UCSD-AML1 (cell line): ENCODE measurements at regions not wholly inside any gene's neighbourhood (a gene's known extent, or its start where the extent isn't known, plus 50 kb on each side); places are given as distances from the start of the nearest gene placed in this dataset.
"Not testable (repeated sequence)": the region's sequence is repeated elsewhere in the genome, so short reads cannot be mapped to it uniquely, and the experiment has no call there.

Experiments used
- DNase-seq: peaks from one replicate; lab custom pipeline; 2025; ENCODE audit not compliant: unreplicated experiment; lab: John Stamatoyannopoulos, UW

DNA sequence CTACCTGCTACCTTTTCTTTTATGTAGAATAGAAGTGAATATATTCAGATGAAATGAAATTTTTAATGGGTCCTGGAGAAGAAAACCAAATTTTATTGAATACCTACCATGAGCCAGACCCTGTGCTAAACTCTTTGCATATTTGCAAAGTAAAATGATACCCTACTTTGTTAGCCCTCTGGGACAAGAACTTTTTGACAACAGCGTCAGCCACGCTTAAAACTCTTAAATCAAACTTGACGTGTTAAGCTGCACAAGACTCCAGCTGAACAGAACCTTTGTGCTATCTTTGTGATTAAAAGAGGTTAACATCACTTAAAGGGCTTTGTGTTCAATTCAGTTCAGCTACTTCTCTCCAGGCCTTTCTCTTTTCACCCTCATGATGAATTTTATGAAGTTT lies 316.5 kb downstream of the MEX3B start:
- DNase-seq: no peak

DNA sequence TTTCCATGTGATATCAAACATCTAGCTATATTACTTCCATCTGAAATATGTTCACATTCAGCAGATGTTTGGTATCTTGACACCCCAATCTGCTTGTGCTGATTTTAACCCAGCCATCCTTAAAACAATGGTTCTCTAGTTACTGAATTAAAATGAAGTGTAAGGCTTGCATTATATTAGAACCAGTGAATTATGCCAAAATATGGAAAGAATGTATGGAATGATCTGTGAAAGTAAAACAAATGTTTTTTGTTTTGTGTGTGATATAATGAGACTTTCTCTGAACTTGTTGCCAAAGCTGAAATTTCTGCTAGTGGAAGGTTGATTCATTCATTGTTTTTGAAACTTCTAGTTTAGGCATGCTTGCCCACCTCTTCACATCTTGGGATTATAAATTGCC lies 317.1 kb downstream of the MEX3B start:
- no peak for DNase-seq

DNA sequence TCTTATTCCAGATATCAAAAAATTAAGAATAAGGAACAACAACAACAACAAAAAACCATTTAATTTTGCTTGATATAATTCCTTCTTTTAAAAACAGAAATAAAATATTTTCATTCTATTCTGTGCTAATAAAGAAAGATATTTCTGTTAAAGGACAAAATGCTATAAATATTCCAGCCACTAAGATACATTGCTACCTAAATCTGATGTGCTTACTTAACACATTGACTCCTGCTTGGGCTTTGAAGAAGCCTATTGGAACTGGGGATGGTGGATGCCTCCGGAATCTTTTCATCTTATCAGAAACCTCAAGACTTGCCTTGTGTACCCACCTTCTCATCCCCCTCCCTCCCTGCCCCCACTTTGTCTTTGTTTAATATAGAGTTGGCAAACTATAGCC lies 320.2 kb downstream of the MEX3B start:
- no peak for DNase-seq

DNA sequence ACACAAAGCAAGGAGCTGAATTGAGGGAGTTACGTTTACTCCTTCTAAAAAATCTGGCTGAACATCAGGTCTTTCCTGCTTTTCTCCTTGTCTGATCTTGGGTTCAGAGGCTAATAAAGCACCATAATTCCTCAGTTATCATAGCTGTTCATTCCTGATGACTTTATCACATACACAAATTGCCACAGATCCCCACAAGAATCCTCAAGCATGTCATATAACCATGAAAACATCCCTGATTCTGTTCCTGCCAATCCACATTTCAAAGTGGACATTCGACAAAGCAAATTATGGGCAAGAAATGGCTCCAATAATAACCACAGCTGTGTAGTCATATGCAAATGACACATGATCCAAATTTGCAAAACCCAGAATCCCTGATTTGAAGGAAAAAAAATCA lies 321.3 kb downstream of the MEX3B start:
- DNase-seq: no peak

DNA sequence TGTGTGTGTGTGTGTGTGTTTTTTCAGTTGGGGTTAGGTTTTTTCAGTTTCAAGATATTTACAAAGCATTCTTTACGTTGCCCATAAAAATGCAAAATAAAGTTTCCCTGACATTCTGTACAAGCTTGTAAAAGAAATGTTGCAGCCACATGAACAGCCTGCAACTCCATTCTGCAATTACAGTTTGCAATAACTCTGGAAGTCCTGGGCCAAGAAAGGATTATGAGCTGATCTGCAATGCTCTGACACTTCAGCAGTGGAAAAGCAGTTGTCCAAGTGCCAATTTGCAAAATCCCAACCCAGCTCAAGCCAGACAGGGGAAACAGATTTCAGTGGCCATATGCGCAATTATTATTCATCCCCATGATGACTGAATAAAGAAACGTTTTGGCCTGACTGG lies 322.1 kb downstream of the MEX3B start:
- DNase-seq: no peak

DNA sequence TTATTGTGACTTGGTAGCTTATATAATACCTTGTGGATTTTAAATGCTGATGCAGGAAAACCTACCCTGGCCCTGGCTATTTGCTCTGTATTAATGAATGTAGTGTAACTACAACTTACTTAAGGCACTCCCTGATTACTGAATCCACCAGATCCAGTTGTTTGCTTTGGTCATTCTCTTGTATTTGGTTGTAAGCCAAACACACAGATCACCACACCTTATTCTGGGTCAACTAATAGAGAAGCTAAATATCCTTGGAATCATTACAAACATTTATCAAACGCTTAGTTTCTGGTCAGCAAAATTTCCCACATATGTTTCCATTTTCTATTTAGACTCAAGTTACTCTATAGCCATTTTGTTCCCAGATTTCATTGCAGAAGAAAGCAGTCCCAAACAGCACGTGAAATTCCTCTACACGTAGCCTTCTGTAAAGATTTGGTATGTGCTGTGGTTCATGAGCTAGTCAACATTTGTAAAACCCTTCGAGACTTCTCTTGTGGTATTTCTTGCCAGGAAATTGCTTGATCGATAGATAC lies 322.6 kb downstream of the MEX3B start:
- DNase-seq: no peak

DNA sequence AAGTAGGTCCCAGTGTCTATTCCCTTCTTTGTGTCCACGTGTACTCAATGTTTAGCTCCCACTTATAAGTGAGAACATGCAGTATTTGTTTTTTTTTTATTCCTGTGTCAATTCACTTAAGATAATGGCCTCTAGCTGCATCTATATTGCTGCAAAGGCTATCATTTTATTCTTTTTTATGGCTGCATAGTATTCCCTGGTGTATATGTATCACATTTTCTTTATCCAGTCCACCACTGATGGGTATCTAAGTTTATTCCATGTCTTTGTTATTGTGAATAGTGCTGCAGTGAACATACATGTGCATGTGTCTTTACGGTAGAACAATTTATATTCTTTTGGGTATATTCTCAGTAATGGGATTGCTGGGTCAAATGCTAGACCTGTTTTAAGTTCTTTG lies 329.4 kb downstream of the MEX3B start:
- DNase-seq: not testable (repeated sequence)

DNA sequence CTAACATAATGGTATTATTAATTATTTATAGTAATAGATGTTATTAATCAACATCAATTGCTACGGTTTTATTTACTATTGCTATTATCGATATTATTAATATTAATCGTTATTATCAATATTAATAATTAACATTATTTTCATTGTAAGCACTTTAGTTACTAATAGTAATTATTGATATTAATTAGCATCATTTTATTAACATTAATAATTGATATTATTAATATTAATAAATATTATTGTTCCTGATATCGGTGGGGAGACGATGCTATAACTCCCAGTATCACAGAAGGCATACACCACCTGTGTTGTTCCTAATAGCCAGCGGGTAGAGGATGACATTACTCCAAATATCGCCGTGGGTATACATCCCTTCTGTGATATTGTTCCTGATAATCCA lies 335.5 kb downstream of the MEX3B start:
- no peak for DNase-seq

DNA sequence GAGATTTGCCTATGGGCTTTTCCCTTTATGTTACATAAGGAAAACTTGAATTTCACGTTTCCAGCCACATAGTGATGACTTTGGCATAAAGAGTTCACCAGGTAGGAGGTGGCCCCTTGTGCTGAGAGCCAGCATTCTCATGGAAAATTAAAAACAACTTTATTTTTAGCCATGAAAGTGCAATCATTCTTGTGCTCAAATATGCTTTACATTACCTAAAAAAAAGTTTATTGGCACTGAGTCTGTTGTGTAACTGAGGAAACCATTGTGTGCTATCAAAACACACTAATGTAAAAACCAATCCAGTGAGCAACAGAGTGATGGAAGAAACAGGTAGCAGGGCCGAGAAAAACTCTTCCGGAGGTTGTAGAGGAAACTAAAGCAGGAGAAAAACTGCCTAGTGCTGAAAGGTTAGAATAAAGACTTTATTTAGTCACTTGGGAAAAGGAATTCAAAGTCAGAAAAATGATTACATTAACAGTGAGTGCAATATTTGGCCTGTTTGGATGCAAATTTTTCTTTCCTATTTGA lies 332.9 kb upstream of the TMC3 start:
- not testable (repeated sequence) for DNase-seq

DNA sequence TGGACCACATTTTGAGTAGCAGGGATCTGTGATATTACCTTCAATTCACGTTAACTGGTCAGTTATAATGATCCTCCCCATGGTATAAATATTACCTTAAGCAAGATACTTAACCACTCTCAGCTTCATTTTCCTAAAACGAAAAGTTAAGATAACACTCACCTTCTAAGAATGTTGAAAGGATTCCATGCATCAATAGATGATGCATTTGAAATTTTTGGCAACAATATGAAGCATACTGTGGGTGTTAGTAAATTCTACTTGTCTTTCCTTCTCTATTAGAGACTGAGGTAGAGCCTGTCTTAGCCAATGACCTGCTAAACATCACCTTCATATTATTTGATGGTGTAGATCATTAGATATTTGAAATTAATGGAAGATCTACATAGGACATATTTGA lies 331.7 kb upstream of the TMC3 start:
- DNase-seq: not testable (repeated sequence)

DNA sequence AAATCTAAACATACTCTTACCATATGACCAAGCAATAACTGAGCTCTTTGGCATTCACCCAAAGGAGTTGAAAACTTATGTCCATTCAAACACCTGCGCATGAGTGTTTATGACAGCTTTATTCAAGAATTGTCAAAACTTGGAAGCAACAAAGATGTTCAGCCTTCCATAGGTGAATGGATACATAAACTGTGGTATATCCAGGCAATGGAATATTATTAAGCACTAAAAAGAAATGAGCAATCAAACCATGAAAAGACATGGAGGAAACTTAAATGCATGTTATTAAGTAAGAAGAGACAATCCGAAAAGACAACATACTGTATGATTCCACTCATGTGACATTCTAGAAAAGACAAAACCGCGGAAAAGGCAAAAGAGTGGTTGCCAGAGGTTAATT lies 312.0 kb upstream of the TMC3 start:
- no peak for DNase-seq

DNA sequence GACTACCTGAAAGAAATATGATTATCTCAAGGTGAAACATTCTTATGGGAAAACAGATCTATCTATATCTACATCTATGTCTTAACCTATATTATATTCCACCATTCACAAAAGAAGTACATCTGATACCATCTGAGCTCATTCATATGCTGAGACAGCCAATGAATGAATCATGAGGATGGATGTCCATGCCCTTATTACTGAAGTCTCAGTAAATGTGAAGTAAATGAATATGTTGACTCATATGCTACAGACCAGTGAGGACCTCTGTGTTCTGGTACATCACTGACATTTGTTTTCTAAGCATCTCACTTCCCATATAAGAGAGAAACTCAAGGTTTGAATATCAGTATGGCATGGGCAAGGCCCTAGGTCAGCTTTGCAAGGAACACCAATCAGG lies 311.2 kb upstream of the TMC3 start:
- no peak for DNase-seq

DNA sequence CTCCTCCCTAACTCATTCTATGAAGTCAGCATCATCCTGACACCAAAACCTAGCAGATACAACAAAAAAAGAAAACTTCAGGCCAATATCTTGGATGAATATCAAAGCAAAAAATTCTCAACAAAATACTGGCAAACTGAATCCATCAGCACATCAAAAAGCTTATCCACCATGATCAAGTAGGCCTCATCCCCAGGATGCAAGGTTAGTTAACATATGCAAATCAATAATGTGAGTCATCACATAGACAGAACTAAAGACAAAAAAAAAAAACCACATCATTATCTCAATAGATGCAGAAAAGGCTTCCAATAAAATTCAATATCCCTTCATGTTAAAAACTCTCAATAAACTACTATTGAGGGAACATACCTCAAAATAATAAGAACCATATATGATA lies 306.8 kb upstream of the TMC3 start:
- no peak for DNase-seq

DNA sequence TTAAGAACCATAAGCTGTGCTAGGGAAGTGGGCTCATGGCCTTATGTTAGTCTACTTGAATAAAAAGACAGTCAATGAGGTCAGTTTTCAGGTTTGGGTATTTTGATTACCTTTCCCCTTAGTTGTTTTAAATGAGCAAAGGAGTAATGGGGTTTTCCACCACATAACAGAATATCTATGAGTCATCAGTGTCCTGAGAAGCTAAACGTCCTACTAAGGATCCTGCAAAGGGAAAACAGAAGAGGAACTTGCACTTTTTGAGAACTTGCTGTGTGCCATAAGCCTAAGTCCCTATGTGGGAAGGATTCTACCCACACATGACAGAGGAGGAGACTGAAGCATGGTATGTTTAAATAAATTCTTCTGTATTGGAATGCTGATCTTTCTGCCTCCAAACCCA lies 292.8 kb upstream of the TMC3 start:
- no peak for DNase-seq

DNA sequence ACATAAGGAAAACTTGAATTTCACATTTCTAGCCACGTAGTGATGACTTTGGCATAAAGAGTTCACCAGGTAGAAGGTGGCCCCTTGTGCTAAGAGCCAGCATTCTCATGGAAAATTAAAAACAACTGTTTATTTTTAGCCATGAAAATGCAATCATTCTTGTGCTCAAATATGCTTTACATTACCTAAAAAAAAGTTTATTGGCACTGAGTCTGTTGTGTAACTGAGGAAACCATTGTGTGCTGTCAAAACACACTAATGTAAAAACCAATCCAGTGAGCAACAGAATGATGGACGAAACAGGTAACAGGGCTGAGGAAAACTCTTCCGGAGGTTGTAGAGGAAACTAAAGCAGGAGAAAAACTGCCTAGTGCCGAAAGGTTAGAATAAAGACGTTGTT lies 287.0 kb upstream of the TMC3 start:
- DNase-seq: no peak

DNA sequence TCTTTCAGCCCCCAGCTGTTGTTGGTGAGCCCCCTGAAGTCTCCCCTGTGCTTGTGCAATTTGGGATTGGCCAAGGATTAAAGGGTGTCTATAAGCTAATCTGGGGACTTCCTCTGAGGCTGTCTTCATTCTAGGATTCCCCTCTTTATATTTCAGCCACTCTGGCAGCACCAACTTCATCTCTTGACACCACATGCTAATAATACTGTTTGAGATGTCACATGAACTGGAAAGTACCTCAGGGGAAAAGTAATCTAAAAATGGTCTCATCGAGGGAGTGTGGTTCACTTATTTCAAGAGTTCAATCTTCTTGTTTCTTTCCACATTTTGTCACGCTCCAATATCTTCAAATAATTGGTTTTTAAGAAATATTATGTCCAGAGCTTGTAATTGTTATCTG lies 279.2 kb upstream of the TMC3 start:
- no peak for DNase-seq

DNA sequence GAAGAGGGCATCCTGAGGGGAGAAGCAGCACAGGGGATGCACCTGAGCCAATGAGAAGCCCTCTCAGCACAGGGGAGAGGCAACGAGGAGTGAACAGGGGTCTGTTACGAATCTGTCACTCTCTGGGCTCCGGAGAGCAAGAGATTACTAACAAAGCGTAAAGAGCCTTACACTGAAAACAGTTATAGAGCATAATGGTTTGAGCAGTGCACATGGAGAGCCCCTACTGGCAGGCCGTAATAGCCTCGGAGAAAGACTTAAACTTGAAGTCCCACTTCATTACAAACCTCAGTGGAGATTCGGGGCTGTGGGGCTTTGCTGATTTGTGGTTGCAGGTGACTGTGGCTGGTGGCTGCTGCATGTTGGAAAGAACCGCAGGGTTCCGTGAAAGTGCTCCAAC lies 271.5 kb upstream of the TMC3 start:
- DNase-seq: no peak

DNA sequence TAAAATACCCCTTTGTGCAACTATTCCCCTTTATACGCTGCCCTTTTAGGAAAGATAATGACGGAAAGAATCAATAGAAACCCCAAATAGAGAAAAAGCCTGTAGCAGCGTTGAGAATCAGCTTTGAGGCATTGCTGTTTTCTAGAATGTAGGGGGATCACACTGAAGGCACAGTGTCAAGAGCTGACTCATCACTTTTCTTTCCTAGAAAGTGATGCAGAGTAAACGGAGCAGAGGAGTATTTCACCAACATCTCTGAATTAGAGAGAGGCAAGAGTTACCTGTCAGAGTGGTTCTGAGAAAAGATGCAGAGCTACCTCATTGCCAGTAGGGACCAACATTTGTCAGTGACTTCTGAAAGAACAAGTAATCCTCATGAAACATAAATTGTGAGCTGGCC lies 269.8 kb upstream of the TMC3 start:
- DNase-seq: no peak

DNA sequence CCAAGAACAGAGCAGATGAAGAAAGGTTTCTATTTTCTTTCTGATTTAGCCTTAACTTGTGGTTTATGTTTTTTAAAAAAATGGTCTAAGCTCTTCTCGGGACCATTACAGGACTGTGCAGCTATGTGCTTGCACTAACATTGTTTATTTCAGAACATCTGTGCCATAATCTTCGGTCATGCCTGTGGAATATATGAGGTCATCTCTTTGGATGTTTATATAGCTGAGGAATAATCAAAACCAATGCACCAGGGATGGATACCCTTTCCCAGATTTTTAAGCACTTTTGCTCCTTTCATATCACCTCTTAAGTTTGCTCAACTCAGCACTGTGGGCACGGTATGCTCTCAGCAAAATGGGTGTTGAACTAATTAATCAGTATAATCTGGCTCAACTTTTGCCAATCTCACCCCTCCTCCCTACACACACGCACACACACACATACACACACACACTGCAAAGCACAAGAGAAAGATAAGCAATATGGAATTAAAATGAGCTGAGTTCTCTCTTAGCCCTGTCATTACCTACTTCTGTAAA lies 268.5 kb upstream of the TMC3 start:
- DNase-seq: no peak

DNA sequence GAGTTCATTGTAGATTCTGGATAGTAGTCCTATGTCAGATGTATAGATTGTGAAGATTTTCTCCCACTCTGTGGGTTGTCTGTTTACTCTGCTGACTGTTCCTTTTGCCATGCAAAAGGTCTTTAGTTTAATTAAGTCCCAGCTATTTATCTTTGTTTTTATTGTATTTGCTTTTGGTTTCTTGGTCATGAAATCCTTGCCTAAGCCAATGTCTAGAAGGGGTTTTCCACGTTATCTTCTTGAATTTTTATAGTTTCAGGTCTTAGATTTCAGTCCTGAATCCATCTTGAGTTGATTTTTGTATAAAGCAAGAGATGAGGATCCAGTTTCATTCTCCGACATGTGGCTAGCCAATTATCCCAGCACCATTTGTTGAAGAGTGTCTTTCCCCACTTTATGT lies 262.1 kb upstream of the TMC3 start:
- not testable (repeated sequence) for DNase-seq

DNA sequence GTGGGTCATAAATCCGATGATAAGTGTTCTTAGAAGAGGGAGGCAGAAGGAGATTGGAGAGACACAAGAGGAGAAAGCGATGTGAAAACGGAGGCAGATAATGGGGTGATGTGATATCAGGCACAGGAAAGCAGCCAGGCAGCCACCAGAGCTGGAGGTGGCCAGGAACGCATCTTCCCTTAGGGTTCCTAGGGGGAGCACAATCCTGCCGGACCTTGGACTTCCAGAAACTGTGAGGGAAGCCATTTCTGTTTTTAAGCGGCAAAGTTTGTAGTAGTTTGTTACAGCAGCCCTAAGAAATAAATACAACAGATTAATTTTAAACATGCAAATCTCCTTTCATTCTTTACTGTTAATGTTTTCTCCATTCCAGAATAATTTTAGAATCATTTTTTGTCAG lies 259.9 kb upstream of the TMC3 start:
- no peak for DNase-seq

DNA sequence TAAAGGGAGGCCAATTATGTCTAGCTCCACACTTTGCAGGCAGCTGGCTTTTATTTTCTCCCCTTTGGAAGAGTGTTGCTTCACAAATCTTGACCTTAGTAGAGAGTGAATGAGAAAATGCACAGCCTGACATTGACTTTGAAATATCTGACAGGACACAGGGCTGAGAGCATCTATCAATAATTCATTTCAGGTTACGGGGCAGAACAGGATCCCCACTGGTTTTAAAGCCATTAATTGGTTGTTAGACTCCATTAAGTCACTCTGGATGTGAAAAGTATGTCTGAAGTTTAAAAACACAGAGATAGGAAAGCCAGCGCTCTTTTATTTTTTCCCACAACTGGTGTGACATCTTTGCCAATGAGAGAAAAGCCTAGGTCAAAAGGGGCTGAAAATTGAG lies 251.9 kb upstream of the TMC3 start:
- no peak for DNase-seq

DNA sequence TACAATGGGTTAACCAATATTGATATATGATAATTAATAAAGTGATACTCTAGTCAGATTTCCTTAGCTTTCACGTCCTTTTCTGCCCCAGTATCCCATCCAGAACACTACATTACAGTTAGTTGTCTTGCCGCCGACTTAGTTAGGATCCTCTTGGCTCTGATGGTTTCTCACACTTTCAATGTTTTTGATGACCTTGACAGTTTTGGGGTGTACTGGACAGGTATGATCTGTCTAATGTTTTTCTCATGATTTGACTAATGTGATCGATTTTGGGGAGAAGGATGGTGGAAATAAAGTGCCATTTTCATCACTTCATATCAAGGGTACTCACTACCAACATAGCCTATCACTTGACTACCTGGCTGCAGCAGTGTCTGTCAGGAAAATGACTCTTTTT lies 245.0 kb upstream of the TMC3 start:
- DNase-seq: no peak
